Liver (tissue), 8 donors: ENCODE measurements at regions not wholly inside any gene's neighbourhood (a gene's known extent, or its start where the extent isn't known, plus 50 kb on each side); places are given as distances from the start of the nearest gene placed in this dataset.

Source experiments
- DNase-seq: peaks from one replicate; pipeline ENCODE4 v3.0.0-alpha.2; 2017; ENCODE audit warnings: low spot score
- H3K27ac ChIP-seq, 2 donors: one replicate each; pipeline ENCODE4 v1.7.0; 2013; ENCODE audit warnings: inconsistent platforms in 2 of 2, low read length in 2 of 2, control low read depth in 1 of 2, low read depth in 1 of 2, mild to moderate bottlenecking in 1 of 2
- H3K27me3 ChIP-seq, 4 donors: one replicate each; pipeline versions ENCODE4 v1.6.1 to v1.7.0; 2013; ENCODE audit warnings: low read length in 3 of 4, inconsistent platforms in 1 of 4, mild to moderate bottlenecking in 1 of 4, moderate library complexity in 1 of 4; ENCODE audit not compliant: control insufficient read depth in 4 of 4, insufficient read depth in 4 of 4
- H3K36me3 ChIP-seq, 4 donors: one replicate each; pipeline versions ENCODE4 v1.6.1 to v1.7.0; 2013; ENCODE audit warnings: low read length in 3 of 4, mild to moderate bottlenecking in 3 of 4, low read depth in 1 of 4, moderate library complexity in 1 of 4; ENCODE audit not compliant: control insufficient read depth in 4 of 4, insufficient read depth in 3 of 4
- H3K4me1 ChIP-seq, 4 donors: one replicate each; pipeline versions ENCODE4 v1.6.1 to v1.7.0; 2013; ENCODE audit warnings: low read length in 3 of 4, mild to moderate bottlenecking in 3 of 4, moderate library complexity in 1 of 4; ENCODE audit not compliant: control insufficient read depth in 4 of 4, insufficient read depth in 4 of 4
- H3K4me3 ChIP-seq, 3 donors: one replicate each; pipeline versions ENCODE4 v1.6.1 to v1.7.0; 2013; ENCODE audit warnings: low read length in 3 of 3, control low read depth in 1 of 3, low read depth in 1 of 3, mild to moderate bottlenecking in 1 of 3
- H3K9ac ChIP-seq, 2 donors: one replicate each; pipeline ENCODE4 v1.7.0; 2013; ENCODE audit warnings: low read length in 2 of 2, mild to moderate bottlenecking in 2 of 2, moderate library complexity in 2 of 2, control low read depth in 1 of 2, low read depth in 1 of 2
- H3K9me3 ChIP-seq, 4 donors: one replicate each; pipeline versions ENCODE4 v1.6.1 to v1.7.0; 2013; ENCODE audit warnings: low read length in 3 of 4; ENCODE audit not compliant: control insufficient read depth in 4 of 4
- EGR1 ChIP-seq, 2 donors: IDR thresholded peaks; 2 replicates each; pipeline ENCODE4 v1.6.1; 2016 to 2018; ENCODE audit warnings: antibody characterized with exemption in 2 of 2, low read depth in 2 of 2
- FOXA1 ChIP-seq: IDR thresholded peaks from 2 replicates; pipeline ENCODE4 v1.6.1; 2016; ENCODE audit warnings: antibody characterized with exemption
- FOXA2 ChIP-seq: IDR thresholded peaks from 2 replicates; pipeline ENCODE4 v1.6.1; 2016; ENCODE audit warnings: antibody characterized with exemption
- GABPA ChIP-seq, 2 donors: IDR thresholded peaks in 1 of 2; conservative IDR thresholded peaks in 1 of 2; 2 replicates each; pipeline ENCODE4 v1.6.1; 2016; ENCODE audit warnings: antibody characterized with exemption in 2 of 2, mild to moderate bottlenecking in 1 of 2, moderate library complexity in 1 of 2
- HNF4A ChIP-seq, 2 donors: conservative IDR thresholded peaks; 2 replicates each; pipeline ENCODE4 v1.6.1; 2016; ENCODE audit warnings: antibody characterized with exemption in 2 of 2, mild to moderate bottlenecking in 2 of 2
- HNF4G ChIP-seq: IDR thresholded peaks from 2 replicates; pipeline ENCODE4 v1.6.1; 2016; ENCODE audit warnings: antibody characterized with exemption
- JUND ChIP-seq, 2 donors: IDR thresholded peaks; 2 replicates each; pipeline ENCODE4 v1.6.1; 2016; ENCODE audit warnings: antibody characterized with exemption in 2 of 2
- NR2F2 ChIP-seq: IDR thresholded peaks from 2 replicates; pipeline ENCODE4 v1.6.1; 2016; ENCODE audit warnings: antibody characterized with exemption
- RAD21 ChIP-seq, 2 donors: IDR thresholded peaks; 2 replicates each; pipeline ENCODE4 v1.6.1; 2016; ENCODE audit warnings: antibody characterized with exemption in 2 of 2, mild to moderate bottlenecking in 2 of 2
- RXRA ChIP-seq, 2 donors: IDR thresholded peaks; 2 replicates each; pipeline ENCODE4 v1.6.1; 2017 to 2018; ENCODE audit warnings: antibody characterized with exemption in 2 of 2, mild to moderate bottlenecking in 1 of 2
- SP1 ChIP-seq: IDR thresholded peaks from 2 replicates; pipeline ENCODE4 v1.6.1; 2018; ENCODE audit warnings: antibody characterized with exemption, mild to moderate bottlenecking
- TAF1 ChIP-seq: conservative IDR thresholded peaks from 2 replicates; pipeline ENCODE4 v1.6.1; 2016; ENCODE audit warnings: antibody characterized with exemption, mild to moderate bottlenecking
- YY1 ChIP-seq: IDR thresholded peaks from 2 replicates; pipeline ENCODE4 v1.6.1; 2016; ENCODE audit warnings: antibody characterized with exemption, mild to moderate bottlenecking
- WGBS: extraction: QIAGEN DNeasy Blood & Tissue Kit; methylation state at CpG from one replicate; pipeline ENCODE4 v1.1.7; 2013; 5-methylcytosine and 5-hydroxymethylcytosine counted together
- TF ChIP-seq, protein P1 (sequence below): fragments of 150-350 bp; IDR thresholded peaks from 2 replicates; pipeline ENCODE4 v1.5.1; 2017; ENCODE audit warnings: improper control_type of control experiment, low read depth, low read length; ENCODE audit not compliant: missing input control
- TF ChIP-seq, protein P2 (sequence below): IDR thresholded peaks from 2 replicates; pipeline ENCODE4 v1.6.1; 2016; ENCODE audit warnings: antibody characterized with exemption, mild to moderate bottlenecking
- TF ChIP-seq, protein P3 (sequence below): IDR thresholded peaks from 2 replicates; pipeline ENCODE4 v1.6.1; 2016; ENCODE audit warnings: antibody characterized with exemption
- donor health status: healthy.
- donor health status: healthy.
- donor health status: healthy.
- donor health status: healthy.
- donor health status: healthy.

DNA sequence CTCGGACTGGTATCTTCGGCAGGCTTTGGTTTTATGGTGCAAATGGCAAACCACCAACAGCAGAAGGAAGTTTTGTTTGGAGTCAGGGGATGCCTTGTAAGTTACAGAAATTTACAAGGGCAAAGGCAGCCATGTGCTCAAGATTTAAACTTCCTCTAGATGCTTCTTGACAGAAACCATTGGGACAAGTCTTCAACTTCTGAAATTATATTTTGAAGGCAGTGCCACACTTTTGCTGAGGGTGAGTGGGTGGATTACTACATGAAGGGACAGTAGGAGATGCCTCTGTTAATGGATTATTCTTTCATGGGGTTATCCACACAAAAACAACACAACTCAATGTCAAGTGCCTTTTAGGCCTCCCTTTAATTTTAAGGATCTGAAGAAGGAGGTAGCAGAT, 97.9 kb downstream of the VAPA start (continued):
- TF ChIP-seq EGR1 (IDR thresholded peaks at IDR 0.05; ENCODE audit: low read depth in 2 of 2) = no peak

DNA sequence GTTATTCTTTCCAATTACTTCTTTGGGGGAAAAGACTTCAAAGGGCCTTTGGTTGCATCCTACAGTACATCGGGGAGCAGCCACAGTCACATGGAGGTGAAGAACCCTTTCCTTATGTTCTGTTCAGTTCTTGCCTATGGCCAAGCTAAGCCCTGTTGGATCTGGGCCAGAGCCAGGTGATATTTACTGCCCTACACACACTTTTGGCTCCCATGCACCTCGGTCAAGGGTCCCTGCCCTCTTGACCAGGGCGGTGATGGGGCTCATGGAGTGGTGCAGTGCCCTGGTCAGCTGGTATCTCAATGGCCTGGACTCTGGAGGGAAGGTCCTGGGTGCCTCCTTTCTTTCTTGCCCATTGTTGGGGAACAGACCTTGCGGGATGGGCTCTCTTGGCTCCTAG, 98.7 kb downstream of the VAPA start:
- no peak overlapping the region for H3K9ac ChIP-seq
- DNase-seq = no peak
- H3K27ac ChIP-seq = no peak overlapping the region
- 80% methylated on average over 4 of the region's 4 CpGs for WGBS
- no peaks in the 10 kb centered on the region for H3K27me3 ChIP-seq
- no peaks in the 10 kb centered on the region for H3K9me3 ChIP-seq
- H3K4me1 ChIP-seq = no peaks in the 10 kb centered on the region
- H3K4me3 ChIP-seq = no peak overlapping the region
- H3K36me3 ChIP-seq = no peaks in the 10 kb centered on the region
- TF ChIP-seq, protein P1, sequence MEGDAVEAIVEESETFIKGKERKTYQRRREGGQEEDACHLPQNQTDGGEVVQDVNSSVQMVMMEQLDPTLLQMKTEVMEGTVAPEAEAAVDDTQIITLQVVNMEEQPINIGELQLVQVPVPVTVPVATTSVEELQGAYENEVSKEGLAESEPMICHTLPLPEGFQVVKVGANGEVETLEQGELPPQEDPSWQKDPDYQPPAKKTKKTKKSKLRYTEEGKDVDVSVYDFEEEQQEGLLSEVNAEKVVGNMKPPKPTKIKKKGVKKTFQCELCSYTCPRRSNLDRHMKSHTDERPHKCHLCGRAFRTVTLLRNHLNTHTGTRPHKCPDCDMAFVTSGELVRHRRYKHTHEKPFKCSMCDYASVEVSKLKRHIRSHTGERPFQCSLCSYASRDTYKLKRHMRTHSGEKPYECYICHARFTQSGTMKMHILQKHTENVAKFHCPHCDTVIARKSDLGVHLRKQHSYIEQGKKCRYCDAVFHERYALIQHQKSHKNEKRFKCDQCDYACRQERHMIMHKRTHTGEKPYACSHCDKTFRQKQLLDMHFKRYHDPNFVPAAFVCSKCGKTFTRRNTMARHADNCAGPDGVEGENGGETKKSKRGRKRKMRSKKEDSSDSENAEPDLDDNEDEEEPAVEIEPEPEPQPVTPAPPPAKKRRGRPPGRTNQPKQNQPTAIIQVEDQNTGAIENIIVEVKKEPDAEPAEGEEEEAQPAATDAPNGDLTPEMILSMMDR = no peak
- no peak for TF ChIP-seq NR2F2
- TF ChIP-seq TAF1 = no peak
- no peak for TF ChIP-seq HNF4G
- TF ChIP-seq, protein P2, sequence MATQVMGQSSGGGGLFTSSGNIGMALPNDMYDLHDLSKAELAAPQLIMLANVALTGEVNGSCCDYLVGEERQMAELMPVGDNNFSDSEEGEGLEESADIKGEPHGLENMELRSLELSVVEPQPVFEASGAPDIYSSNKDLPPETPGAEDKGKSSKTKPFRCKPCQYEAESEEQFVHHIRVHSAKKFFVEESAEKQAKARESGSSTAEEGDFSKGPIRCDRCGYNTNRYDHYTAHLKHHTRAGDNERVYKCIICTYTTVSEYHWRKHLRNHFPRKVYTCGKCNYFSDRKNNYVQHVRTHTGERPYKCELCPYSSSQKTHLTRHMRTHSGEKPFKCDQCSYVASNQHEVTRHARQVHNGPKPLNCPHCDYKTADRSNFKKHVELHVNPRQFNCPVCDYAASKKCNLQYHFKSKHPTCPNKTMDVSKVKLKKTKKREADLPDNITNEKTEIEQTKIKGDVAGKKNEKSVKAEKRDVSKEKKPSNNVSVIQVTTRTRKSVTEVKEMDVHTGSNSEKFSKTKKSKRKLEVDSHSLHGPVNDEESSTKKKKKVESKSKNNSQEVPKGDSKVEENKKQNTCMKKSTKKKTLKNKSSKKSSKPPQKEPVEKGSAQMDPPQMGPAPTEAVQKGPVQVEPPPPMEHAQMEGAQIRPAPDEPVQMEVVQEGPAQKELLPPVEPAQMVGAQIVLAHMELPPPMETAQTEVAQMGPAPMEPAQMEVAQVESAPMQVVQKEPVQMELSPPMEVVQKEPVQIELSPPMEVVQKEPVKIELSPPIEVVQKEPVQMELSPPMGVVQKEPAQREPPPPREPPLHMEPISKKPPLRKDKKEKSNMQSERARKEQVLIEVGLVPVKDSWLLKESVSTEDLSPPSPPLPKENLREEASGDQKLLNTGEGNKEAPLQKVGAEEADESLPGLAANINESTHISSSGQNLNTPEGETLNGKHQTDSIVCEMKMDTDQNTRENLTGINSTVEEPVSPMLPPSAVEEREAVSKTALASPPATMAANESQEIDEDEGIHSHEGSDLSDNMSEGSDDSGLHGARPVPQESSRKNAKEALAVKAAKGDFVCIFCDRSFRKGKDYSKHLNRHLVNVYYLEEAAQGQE = no peak
- TF ChIP-seq EGR1 (IDR thresholded peaks at IDR 0.05; ENCODE audit: low read depth in 2 of 2) = no peak
- TF ChIP-seq SP1 = no peak
- TF ChIP-seq RAD21 (IDR thresholded peaks at IDR 0.05) = no peak
- no peak for TF ChIP-seq RXRA (IDR thresholded peaks at IDR 0.05)
- TF ChIP-seq, protein P3, sequence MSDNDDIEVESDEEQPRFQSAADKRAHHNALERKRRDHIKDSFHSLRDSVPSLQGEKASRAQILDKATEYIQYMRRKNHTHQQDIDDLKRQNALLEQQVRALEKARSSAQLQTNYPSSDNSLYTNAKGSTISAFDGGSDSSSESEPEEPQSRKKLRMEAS = no peak
- no peak for TF ChIP-seq GABPA (IDR thresholded peaks at IDR 0.05 in 1 of 2, conservative IDR thresholded peaks at IDR 0.05 in 1 of 2)
- no peak for TF ChIP-seq JUND (IDR thresholded peaks at IDR 0.05)
- no peak for TF ChIP-seq FOXA1

DNA sequence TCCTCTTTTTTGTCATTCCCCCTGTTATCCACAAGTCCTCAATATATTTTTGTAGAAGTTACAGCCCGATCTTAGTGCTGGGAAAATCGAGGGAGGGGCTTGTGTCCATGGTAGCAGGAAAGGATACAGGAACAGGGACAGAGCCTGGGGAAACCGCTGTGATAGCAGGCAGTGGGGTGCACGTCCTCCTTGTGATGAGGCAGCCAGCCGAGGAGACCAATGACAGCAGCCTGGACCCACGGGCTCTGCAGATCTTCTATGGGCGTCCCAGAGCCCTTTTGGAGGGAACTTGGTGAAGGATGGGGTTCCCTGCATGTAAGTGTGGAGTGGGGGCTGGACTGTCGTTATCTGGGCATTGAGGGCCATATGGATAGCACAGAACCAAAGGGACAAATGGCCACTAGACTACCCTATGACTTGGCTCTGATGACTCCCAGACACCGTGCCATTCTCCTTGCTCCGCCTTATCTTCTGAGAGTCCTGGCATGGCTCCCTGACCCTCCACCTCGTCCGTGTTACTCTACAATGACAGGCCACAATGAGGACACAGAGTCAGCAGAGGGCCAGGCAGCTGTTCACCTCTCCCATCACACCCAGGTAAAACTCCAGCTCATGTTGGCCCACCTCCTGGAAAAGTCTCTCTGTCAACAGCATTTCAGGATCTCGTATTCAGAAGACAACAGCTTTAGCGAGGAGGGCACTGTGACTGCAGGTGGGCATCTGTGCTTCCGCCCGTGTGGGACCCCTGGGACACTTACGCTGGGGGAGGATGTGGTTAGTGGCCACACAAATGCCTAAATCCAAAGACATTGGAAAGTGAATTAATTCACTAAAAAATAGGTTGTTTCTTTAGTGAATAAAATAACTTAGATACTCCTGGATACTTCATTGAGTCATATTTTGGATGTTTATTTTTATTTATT, 100.1 kb downstream of the VAPA start:
- no peaks in the 10 kb centered on the region for H3K4me1 ChIP-seq
- no peaks in the 10 kb centered on the region for H3K9me3 ChIP-seq
- 79% methylated on average over 17 of the region's 17 CpGs for WGBS
- H3K27me3 ChIP-seq = no peaks in the 10 kb centered on the region
- no peak for DNase-seq
- H3K9ac ChIP-seq = no peak overlapping the region
- H3K27ac ChIP-seq = no peak overlapping the region
- no peaks in the 10 kb centered on the region for H3K36me3 ChIP-seq
- no peak overlapping the region for H3K4me3 ChIP-seq
- TF ChIP-seq SP1 (no peak), RAD21 (IDR thresholded peaks at IDR 0.05) (no peak), HNF4G (no peak), EGR1 (IDR thresholded peaks at IDR 0.05; ENCODE audit: low read depth in 2 of 2) (no peak), FOXA2 (no peak), YY1 (no peak), HNF4A (conservative IDR thresholded peaks at IDR 0.05) (no peak), TAF1 (no peak), GABPA (IDR thresholded peaks at IDR 0.05 in 1 of 2, conservative IDR thresholded peaks at IDR 0.05 in 1 of 2) (no peak), RXRA (IDR thresholded peaks at IDR 0.05) (no peak), JUND (IDR thresholded peaks at IDR 0.05) (no peak)
- TF ChIP-seq, protein P1 = no peak
- TF ChIP-seq, protein P2 = no peak
- TF ChIP-seq, protein P3 = no peak
